ENCODE measurements at regions not wholly inside any gene's neighbourhood (a gene's known extent, or its start where the extent isn't known, plus 50 kb on each side); places are given as distances from the start of the nearest gene placed in this dataset.
A peak's percentile ranks its signal among the peaks of the same experiment; 100 is the strongest.

DNA sequence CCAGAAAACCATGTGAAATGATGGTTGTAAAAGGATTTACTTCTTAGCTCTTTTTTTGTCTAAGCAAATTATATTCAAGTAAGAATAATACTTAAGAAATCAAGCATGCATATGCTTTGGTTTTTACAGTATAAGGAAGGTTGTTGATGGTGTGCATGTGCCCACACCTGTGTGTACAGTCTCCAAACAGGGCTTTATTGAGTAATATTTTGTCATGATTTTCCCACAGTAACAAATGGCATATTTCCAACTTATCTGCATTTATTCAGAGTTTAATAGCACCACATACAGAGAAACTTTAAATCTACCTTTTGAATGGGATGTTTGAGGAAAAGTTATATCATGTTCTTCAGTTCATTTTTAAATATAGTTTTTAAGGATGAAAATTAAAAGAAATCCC, 76.5 kb upstream of the DSG1 start:
- no peak for TF ChIP-seq TOX (CRISPR knock-in tag; IDR thresholded peaks at IDR 0.05; ENCODE audit: borderline replicate concordance)
- TF ChIP-seq ESRRG (CRISPR knock-in tag; IDR thresholded peaks at IDR 0.05): no peak
- no peak for TF ChIP-seq ZC3H10 (CRISPR knock-in tag; IDR thresholded peaks at IDR 0.05)
- TF ChIP-seq ARNTL (CRISPR knock-in tag; IDR thresholded peaks at IDR 0.05; ENCODE audit: borderline replicate concordance, low read depth): no peak
- TF ChIP-seq BACH2 (CRISPR knock-in tag; IDR thresholded peaks at IDR 0.05; ENCODE audit: borderline replicate concordance): no peak
- TF ChIP-seq ZNF565 (CRISPR knock-in tag; conservative IDR thresholded peaks at IDR 0.05; ENCODE audit: low read depth): no peak
- no peak for TF ChIP-seq PPARA (CRISPR knock-in tag; IDR thresholded peaks at IDR 0.05; ENCODE audit: borderline replicate concordance)
- TF ChIP-seq ISL1 (CRISPR knock-in tag; IDR thresholded peaks at IDR 0.05): no peak
- no peak for TF ChIP-seq ZNF8 (CRISPR knock-in tag; IDR thresholded peaks at IDR 0.05)
- no peak for ATAC-seq

DNA sequence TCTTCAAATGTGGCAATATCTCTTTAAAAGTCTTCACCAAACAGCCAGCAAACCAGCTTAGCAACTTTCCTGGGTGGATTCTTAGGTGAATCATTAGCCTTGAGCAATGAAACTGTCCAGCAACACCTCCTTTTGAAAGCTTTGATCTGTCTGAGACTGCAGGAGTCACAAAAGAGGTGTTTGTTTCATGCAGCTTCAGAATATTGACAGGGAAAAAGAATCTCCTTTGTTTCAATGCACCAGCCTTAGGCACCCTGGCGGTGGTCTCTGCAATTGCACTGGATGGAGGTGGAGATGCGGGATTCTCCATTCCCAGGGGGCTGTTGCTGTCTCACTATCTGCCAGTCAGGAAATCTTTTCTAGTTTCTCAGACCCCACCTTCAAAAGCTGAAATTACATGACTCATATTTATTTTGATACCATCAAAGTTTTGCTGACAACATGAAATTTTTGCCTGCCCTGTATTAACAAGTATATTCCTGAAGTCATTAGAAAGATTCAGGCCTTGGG, 76.0 kb upstream of the DSG1 start:
- no peak for TF ChIP-seq RARB (CRISPR knock-in tag; IDR thresholded peaks at IDR 0.05)
- TF ChIP-seq, protein P1, sequence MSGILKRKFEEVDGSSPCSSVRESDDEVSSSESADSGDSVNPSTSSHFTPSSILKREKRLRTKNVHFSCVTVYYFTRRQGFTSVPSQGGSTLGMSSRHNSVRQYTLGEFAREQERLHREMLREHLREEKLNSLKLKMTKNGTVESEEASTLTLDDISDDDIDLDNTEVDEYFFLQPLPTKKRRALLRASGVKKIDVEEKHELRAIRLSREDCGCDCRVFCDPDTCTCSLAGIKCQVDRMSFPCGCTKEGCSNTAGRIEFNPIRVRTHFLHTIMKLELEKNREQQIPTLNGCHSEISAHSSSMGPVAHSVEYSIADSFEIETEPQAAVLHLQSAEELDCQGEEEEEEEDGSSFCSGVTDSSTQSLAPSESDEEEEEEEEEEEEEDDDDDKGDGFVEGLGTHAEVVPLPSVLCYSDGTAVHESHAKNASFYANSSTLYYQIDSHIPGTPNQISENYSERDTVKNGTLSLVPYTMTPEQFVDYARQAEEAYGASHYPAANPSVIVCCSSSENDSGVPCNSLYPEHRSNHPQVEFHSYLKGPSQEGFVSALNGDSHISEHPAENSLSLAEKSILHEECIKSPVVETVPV (CRISPR knock-in tag; IDR thresholded peaks at IDR 0.05): no peak
- TF ChIP-seq ESRRG (CRISPR knock-in tag; IDR thresholded peaks at IDR 0.05): no peak
- TF ChIP-seq SNAI2 (CRISPR knock-in tag; IDR thresholded peaks at IDR 0.05): no peak
- TF ChIP-seq TOX (CRISPR knock-in tag; IDR thresholded peaks at IDR 0.05; ENCODE audit: borderline replicate concordance): no peak
- TF ChIP-seq ZFP3 (CRISPR knock-in tag; IDR thresholded peaks at IDR 0.05): no peak
- TF ChIP-seq, protein P2, sequence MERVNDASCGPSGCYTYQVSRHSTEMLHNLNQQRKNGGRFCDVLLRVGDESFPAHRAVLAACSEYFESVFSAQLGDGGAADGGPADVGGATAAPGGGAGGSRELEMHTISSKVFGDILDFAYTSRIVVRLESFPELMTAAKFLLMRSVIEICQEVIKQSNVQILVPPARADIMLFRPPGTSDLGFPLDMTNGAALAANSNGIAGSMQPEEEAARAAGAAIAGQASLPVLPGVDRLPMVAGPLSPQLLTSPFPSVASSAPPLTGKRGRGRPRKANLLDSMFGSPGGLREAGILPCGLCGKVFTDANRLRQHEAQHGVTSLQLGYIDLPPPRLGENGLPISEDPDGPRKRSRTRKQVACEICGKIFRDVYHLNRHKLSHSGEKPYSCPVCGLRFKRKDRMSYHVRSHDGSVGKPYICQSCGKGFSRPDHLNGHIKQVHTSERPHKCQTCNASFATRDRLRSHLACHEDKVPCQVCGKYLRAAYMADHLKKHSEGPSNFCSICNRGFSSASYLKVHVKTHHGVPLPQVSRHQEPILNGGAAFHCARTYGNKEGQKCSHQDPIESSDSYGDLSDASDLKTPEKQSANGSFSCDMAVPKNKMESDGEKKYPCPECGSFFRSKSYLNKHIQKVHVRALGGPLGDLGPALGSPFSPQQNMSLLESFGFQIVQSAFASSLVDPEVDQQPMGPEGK (CRISPR knock-in tag; IDR thresholded peaks at IDR 0.05; ENCODE audit: borderline replicate concordance): no peak
- TF ChIP-seq TCF4 (CRISPR knock-in tag; IDR thresholded peaks at IDR 0.05; ENCODE audit: borderline replicate concordance): no peak
- TF ChIP-seq GLIS3 (CRISPR knock-in tag; IDR thresholded peaks at IDR 0.05): no peak
- no peak for TF ChIP-seq PPARA (CRISPR knock-in tag; IDR thresholded peaks at IDR 0.05; ENCODE audit: borderline replicate concordance)
- TF ChIP-seq, protein P3, sequence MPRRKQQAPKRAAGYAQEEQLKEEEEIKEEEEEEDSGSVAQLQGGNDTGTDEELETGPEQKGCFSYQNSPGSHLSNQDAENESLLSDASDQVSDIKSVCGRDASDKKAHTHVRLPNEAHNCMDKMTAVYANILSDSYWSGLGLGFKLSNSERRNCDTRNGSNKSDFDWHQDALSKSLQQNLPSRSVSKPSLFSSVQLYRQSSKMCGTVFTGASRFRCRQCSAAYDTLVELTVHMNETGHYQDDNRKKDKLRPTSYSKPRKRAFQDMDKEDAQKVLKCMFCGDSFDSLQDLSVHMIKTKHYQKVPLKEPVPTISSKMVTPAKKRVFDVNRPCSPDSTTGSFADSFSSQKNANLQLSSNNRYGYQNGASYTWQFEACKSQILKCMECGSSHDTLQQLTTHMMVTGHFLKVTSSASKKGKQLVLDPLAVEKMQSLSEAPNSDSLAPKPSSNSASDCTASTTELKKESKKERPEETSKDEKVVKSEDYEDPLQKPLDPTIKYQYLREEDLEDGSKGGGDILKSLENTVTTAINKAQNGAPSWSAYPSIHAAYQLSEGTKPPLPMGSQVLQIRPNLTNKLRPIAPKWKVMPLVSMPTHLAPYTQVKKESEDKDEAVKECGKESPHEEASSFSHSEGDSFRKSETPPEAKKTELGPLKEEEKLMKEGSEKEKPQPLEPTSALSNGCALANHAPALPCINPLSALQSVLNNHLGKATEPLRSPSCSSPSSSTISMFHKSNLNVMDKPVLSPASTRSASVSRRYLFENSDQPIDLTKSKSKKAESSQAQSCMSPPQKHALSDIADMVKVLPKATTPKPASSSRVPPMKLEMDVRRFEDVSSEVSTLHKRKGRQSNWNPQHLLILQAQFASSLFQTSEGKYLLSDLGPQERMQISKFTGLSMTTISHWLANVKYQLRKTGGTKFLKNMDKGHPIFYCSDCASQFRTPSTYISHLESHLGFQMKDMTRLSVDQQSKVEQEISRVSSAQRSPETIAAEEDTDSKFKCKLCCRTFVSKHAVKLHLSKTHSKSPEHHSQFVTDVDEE (CRISPR knock-in tag; IDR thresholded peaks at IDR 0.05): no peak
- no peak for TF ChIP-seq ZFP30 (CRISPR knock-in tag; IDR thresholded peaks at IDR 0.05)
- no peak for TF ChIP-seq ISL1 (CRISPR knock-in tag; IDR thresholded peaks at IDR 0.05)
- no peak for TF ChIP-seq OSR1 (CRISPR knock-in tag; IDR thresholded peaks at IDR 0.05)
- TF ChIP-seq ARNTL (CRISPR knock-in tag; IDR thresholded peaks at IDR 0.05; ENCODE audit: borderline replicate concordance, low read depth): no peak
- ATAC-seq: peak; percentile 47; the same call in 1 of the 3 replicates

DNA sequence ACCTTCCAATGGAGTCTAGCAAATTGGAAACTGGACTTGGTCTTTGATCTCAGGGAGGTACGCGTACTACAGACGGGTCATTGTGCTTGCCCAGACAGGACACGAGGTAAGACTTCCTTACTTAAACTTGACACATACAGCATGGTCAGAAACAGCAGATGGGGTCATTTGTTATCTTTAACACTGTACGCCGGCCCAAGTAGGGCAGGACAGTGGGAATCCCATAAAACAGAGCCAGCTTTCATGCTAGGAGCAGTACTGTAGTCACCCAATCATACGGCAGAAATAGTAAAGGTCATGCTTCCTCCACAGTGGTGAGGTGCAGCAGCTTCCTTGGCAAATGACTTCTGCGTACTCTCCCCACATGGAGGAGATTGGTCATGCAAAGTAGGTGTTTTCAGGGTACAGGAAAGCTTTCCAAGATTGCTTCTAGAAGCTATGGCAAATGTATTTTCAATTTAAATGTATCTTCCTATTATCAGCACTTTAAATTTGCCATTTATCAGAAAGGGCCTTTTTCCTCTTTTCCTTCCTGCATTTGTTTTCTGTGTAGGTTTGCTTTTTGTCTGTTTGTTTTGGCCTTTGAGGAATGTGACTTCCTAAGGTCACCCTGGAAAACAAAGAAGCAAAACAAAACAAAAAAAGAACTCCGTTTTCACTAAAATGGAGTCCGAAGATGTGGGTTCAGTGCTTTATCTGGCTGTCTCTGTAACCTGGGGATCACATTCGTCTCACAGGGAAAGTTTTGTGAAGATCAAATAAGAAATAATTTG, 74.0 kb upstream of the DSG1 start:
- ATAC-seq: no peak
- no peak for TF ChIP-seq BACH2 (CRISPR knock-in tag; IDR thresholded peaks at IDR 0.05; ENCODE audit: borderline replicate concordance)
- TF ChIP-seq SNAI2 (CRISPR knock-in tag; IDR thresholded peaks at IDR 0.05): no peak
- no peak for TF ChIP-seq TCF4 (CRISPR knock-in tag; IDR thresholded peaks at IDR 0.05; ENCODE audit: borderline replicate concordance)
- TF ChIP-seq, protein P3 (CRISPR knock-in tag; IDR thresholded peaks at IDR 0.05): no peak
- TF ChIP-seq OSR1 (CRISPR knock-in tag; IDR thresholded peaks at IDR 0.05): no peak
- TF ChIP-seq ZFP30 (CRISPR knock-in tag; IDR thresholded peaks at IDR 0.05): no peak
- TF ChIP-seq ESRRG (CRISPR knock-in tag; IDR thresholded peaks at IDR 0.05): no peak
- TF ChIP-seq, protein P4, sequence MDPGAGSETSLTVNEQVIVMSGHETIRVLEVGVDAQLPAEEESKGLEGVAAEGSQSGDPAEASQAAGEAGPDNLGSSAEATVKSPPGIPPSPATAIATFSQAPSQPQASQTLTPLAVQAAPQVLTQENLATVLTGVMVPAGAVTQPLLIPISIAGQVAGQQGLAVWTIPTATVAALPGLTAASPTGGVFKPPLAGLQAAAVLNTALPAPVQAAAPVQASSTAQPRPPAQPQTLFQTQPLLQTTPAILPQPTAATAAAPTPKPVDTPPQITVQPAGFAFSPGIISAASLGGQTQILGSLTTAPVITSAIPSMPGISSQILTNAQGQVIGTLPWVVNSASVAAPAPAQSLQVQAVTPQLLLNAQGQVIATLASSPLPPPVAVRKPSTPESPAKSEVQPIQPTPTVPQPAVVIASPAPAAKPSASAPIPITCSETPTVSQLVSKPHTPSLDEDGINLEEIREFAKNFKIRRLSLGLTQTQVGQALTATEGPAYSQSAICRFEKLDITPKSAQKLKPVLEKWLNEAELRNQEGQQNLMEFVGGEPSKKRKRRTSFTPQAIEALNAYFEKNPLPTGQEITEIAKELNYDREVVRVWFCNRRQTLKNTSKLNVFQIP (CRISPR knock-in tag; IDR thresholded peaks at IDR 0.05; ENCODE audit: borderline replicate concordance, low read depth): no peak
- TF ChIP-seq ZC3H10 (CRISPR knock-in tag; IDR thresholded peaks at IDR 0.05): no peak
- TF ChIP-seq, protein P5, sequence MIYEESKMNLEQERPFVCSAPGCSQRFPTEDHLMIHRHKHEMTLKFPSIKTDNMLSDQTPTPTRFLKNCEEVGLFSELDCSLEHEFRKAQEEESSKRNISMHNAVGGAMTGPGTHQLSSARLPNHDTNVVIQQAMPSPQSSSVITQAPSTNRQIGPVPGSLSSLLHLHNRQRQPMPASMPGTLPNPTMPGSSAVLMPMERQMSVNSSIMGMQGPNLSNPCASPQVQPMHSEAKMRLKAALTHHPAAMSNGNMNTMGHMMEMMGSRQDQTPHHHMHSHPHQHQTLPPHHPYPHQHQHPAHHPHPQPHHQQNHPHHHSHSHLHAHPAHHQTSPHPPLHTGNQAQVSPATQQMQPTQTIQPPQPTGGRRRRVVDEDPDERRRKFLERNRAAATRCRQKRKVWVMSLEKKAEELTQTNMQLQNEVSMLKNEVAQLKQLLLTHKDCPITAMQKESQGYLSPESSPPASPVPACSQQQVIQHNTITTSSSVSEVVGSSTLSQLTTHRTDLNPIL (CRISPR knock-in tag; IDR thresholded peaks at IDR 0.05; ENCODE audit: low read depth): no peak
- TF ChIP-seq ZFP3 (CRISPR knock-in tag; IDR thresholded peaks at IDR 0.05): no peak
- TF ChIP-seq ARNTL (CRISPR knock-in tag; IDR thresholded peaks at IDR 0.05; ENCODE audit: borderline replicate concordance, low read depth): no peak
- TF ChIP-seq, protein P1 (CRISPR knock-in tag; IDR thresholded peaks at IDR 0.05): no peak
- TF ChIP-seq PPARA (CRISPR knock-in tag; IDR thresholded peaks at IDR 0.05; ENCODE audit: borderline replicate concordance): no peak

Measured in SK-N-SH treated with all-trans-retinoic acid at 6 μM for 48 hours (cell line).